ENCODE measurements at regions not wholly inside any gene's neighbourhood (a gene's known extent, or its start where the extent isn't known, plus 50 kb on each side); places are given as distances from the start of the nearest gene placed in this dataset.

DNA sequence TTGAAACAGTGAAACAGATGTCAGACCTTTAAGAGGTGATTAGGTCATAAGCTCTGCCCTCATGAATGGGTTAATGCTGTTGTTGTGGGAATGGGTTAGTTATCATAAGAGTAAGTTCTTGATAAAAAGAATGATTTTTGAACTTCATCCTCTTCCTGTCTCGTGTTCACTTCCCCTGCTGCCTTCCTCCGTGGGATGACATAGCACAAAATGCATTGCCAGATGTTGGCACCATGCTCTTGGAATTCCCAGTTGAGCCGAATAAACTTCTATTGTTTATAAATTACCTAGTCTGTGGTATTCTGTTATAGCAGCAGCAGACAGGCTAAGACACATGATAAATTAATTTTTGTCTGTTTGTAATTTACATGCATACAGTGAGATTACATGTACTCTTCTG lies 112.0 kb upstream of the LRRC7 start:
- no peak overlapping the region for H3K27ac ChIP-seq
- no peaks in the 10 kb centered on the region for H3K4me1 ChIP-seq (ENCODE audit: insufficient read depth)
- WGBS, 3 donors, result 30 to 52% (median 34%) methylated on average over 3 of the region's 3 CpGs
- no peak for DNase-seq
- H3K9me3 ChIP-seq, result no peaks in the 10 kb centered on the region
- intact Hi-C loops (cut with DNase I), result no loop called here
- H3K27me3 ChIP-seq, result no peaks in the 10 kb centered on the region
- H3K36me3 ChIP-seq, result no peaks in the 10 kb centered on the region
- H3K4me3 ChIP-seq, result no peak overlapping the region
- no peak for TF ChIP-seq POLR2A (IDR thresholded peaks at IDR 0.05)
- TF ChIP-seq, protein P1, sequence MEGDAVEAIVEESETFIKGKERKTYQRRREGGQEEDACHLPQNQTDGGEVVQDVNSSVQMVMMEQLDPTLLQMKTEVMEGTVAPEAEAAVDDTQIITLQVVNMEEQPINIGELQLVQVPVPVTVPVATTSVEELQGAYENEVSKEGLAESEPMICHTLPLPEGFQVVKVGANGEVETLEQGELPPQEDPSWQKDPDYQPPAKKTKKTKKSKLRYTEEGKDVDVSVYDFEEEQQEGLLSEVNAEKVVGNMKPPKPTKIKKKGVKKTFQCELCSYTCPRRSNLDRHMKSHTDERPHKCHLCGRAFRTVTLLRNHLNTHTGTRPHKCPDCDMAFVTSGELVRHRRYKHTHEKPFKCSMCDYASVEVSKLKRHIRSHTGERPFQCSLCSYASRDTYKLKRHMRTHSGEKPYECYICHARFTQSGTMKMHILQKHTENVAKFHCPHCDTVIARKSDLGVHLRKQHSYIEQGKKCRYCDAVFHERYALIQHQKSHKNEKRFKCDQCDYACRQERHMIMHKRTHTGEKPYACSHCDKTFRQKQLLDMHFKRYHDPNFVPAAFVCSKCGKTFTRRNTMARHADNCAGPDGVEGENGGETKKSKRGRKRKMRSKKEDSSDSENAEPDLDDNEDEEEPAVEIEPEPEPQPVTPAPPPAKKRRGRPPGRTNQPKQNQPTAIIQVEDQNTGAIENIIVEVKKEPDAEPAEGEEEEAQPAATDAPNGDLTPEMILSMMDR (IDR thresholded peaks at IDR 0.05), result no peak
- no peak for TF ChIP-seq EP300 (IDR thresholded peaks at IDR 0.05)

DNA sequence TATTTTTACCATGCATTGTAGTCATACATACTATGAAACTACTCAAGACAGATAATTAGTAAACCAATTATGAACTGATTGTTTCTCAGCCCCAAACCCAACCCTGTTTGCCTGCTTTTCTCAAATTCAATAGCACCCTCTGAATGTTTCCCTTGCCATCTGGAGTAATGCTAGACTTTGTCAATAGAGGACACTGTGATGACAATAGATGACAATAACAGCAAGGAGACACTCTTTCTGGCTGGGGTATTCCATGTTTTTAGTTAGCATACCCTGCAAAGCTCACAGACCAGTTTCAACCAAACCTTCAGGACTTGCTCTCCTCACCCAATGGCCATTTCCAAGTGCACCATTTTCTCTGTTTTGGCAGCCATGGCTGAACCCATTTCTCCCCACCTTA lies 108.5 kb upstream of the LRRC7 start:
- no peaks in the 10 kb centered on the region for H3K4me1 ChIP-seq (ENCODE audit: insufficient read depth)
- H3K27ac ChIP-seq, result no peak overlapping the region
- no peaks in the 10 kb centered on the region for H3K36me3 ChIP-seq
- TF ChIP-seq, protein P1 (IDR thresholded peaks at IDR 0.05), result no peak
- no peak for TF ChIP-seq EP300 (IDR thresholded peaks at IDR 0.05)
- TF ChIP-seq POLR2A (IDR thresholded peaks at IDR 0.05), result no peak
- no peaks in the 10 kb centered on the region for H3K27me3 ChIP-seq
- H3K4me3 ChIP-seq, result no peak overlapping the region
- no peak for DNase-seq
- H3K9me3 ChIP-seq, result no peaks in the 10 kb centered on the region
- intact Hi-C loops (cut with DNase I), result no loop called here

DNA sequence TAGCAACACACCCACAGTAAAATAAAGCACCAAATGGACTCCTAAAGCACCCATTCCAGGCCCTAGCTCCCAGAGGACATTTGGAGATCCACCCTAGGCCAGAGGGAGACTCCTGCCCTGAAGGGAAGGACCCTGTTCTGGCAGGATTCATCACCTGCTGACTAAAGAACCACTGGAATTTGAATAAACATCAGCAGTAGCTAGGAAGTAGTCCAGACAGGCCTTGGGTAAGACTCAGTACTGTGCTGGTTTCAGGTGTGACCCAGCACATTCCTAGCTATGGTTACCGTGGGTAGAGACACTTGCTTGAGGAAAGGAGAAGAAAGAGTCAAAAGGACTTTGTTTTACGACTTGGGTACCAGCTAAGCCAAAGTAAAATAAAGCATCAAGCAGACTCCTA lies 92.7 kb upstream of the LRRC7 start:
- 88 to 92% (median 90%) methylated on average over 2 of the region's 2 CpGs for WGBS, 3 donors
- intact Hi-C loops (cut with DNase I), result no loop called here

DNA sequence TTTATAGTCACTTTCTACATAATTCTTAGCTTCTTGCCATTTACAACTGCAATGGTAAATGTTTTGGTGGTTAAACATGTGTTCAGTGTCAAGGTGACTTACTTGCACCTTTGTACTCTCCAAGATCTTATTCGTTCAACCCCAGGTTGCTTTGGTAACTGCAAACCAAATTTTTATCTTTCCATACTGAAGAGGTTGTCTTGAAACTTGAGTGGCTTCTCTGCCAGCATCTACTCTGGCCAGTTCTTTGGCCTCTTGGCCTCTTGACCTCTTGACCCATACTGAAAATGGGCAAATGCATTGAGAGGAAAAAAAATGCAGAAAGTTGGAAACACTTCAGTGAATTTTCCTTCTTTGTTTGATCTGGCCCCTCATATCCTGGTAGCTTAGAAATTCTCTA lies 88.0 kb upstream of the LRRC7 start:
- TF ChIP-seq, protein P1 (IDR thresholded peaks at IDR 0.05), result no peak
- TF ChIP-seq POLR2A (IDR thresholded peaks at IDR 0.05), result no peak
- no peak for TF ChIP-seq EP300 (IDR thresholded peaks at IDR 0.05)
- 19 to 45% (median 28%) methylated on average over 1 of the region's 1 CpG for WGBS, 3 donors
- intact Hi-C loops (cut with DNase I), result no loop called here

More for the DNA sequence above, 92.7 kb upstream of the LRRC7 start:
- H3K27ac ChIP-seq, result no peak overlapping the region
- no peak overlapping the region for H3K4me3 ChIP-seq
- DNase-seq, result no peak
- TF ChIP-seq EP300 (IDR thresholded peaks at IDR 0.05) (no peak), POLR2A (IDR thresholded peaks at IDR 0.05) (no peak)
- TF ChIP-seq, protein P1 (IDR thresholded peaks at IDR 0.05), result no peak
- H3K27me3 ChIP-seq, result no peaks in the 10 kb centered on the region
- no peaks in the 10 kb centered on the region for H3K9me3 ChIP-seq
- no peaks in the 10 kb centered on the region for H3K36me3 ChIP-seq
- H3K4me1 ChIP-seq (ENCODE audit: insufficient read depth), result no peaks in the 10 kb centered on the region

DNA sequence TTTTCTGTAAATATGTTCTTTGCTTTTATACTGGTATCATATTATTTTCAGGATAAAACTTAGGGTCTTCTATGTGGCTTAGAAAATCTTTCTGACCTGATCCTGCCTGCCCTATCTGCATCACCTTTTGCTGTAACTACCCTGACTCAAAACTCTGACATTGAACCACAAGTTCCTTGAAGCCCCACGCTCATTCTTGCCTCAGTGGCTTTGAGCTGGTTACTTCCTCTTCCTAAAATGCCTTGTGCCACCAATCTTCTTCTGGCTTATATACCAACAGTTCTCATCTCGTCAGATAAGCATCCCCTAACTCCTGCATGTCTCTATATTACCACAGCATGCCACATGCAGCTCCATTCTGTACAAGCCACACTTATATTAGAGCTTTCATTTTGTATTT lies 84.5 kb upstream of the LRRC7 start:
- no peaks in the 10 kb centered on the region for H3K4me1 ChIP-seq (ENCODE audit: insufficient read depth)
- H3K27me3 ChIP-seq, result no peaks in the 10 kb centered on the region
- intact Hi-C loops (cut with DNase I), result no loop called here
- no peak overlapping the region for H3K4me3 ChIP-seq
- no peaks in the 10 kb centered on the region for H3K36me3 ChIP-seq
- TF ChIP-seq POLR2A (IDR thresholded peaks at IDR 0.05) (no peak), EP300 (IDR thresholded peaks at IDR 0.05) (no peak)
- TF ChIP-seq, protein P1 (IDR thresholded peaks at IDR 0.05), result no peak
- DNase-seq, result no peak
- H3K27ac ChIP-seq, result no peak overlapping the region
- H3K9me3 ChIP-seq, result no peaks in the 10 kb centered on the region
- 63 to 73% (median 69%) methylated on average over 2 of the region's 2 CpGs for WGBS, 3 donors

More for the DNA sequence above, 88.0 kb upstream of the LRRC7 start:
- no peak for DNase-seq
- no peak overlapping the region for H3K27ac ChIP-seq
- H3K4me3 ChIP-seq, result no peak overlapping the region
- H3K4me1 ChIP-seq (ENCODE audit: insufficient read depth), result no peaks in the 10 kb centered on the region
- no peaks in the 10 kb centered on the region for H3K27me3 ChIP-seq
- no peaks in the 10 kb centered on the region for H3K9me3 ChIP-seq
- H3K36me3 ChIP-seq, result no peaks in the 10 kb centered on the region
